ENCODE measurements at regions not wholly inside any gene's neighbourhood (a gene's known extent, or its start where the extent isn't known, plus 50 kb on each side); places are given as distances from the start of the nearest gene placed in this dataset.

DNA sequence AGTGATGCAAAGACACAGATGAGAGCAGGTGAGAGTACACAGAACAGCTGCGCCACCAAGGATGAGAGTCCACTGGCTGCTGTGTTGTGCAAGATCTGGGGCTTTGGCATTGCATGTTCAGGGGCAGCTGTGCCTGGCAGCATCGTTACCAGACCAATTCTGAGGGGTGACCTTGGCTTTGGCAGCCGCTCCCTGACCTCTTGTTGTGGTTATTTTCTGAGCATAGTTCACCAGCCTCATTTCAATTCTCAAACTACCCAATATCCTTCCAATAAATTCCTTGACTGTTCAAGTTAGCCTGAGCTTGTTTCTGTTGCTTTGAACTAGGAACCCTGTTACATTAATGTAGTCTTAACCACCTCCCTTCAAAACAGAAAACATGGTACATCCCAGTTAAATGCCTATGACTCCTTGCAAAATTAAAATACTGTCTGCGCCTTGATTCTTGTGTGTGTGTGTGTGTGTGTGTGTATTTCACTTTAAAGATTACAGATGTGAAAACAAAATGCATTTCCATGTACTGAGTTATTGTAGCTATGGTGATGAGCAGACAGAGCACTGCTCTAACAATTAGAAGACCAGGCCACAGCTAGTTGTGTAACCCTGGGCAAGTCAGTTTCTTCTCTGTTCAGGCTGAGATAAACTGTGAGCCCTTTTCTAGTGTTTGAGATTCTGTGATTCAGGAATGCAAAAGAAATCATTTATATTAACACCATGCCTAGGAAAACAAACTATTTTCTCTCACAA, 106.3 kb upstream of the GUCA2B start:
- no peak overlapping the region for H3K4me3 ChIP-seq (ENCODE audit: low read length, poor library complexity, severe bottlenecking)
- H3K4me1 ChIP-seq (ENCODE audit: insufficient read depth, low read length, poor library complexity, severe bottlenecking), result no peaks in the 10 kb centered on the region
- no peak overlapping the region for H3K4me2 ChIP-seq (ENCODE audit: low read depth, low read length, poor library complexity, severe bottlenecking)
- no peaks in the 10 kb centered on the region for H3F3A ChIP-seq (ENCODE audit: low read depth)
- H3K79me2 ChIP-seq (ENCODE audit: insufficient read depth, low read length), result no peaks in the 10 kb centered on the region
- no peaks in the 10 kb centered on the region for H3K9me3 ChIP-seq (ENCODE audit: insufficient read depth, low read depth, low read length)
- H3K27me3 ChIP-seq (ENCODE audit: insufficient read depth, low read length, poor library complexity, severe bottlenecking), result peaks cover 20% of the 10 kb centered on the region
- no peaks in the 10 kb centered on the region for H4K20me1 ChIP-seq (ENCODE audit: insufficient read depth, low read length, poor library complexity, severe bottlenecking)
- H3K9ac ChIP-seq (ENCODE audit: low read depth, low read length, poor library complexity, severe bottlenecking), result no peak overlapping the region
- no peak for TF ChIP-seq EZH2phosphoT487 (IDR thresholded peaks at IDR 0.05; ENCODE audit: borderline replicate concordance)
- TF ChIP-seq, protein P1, sequence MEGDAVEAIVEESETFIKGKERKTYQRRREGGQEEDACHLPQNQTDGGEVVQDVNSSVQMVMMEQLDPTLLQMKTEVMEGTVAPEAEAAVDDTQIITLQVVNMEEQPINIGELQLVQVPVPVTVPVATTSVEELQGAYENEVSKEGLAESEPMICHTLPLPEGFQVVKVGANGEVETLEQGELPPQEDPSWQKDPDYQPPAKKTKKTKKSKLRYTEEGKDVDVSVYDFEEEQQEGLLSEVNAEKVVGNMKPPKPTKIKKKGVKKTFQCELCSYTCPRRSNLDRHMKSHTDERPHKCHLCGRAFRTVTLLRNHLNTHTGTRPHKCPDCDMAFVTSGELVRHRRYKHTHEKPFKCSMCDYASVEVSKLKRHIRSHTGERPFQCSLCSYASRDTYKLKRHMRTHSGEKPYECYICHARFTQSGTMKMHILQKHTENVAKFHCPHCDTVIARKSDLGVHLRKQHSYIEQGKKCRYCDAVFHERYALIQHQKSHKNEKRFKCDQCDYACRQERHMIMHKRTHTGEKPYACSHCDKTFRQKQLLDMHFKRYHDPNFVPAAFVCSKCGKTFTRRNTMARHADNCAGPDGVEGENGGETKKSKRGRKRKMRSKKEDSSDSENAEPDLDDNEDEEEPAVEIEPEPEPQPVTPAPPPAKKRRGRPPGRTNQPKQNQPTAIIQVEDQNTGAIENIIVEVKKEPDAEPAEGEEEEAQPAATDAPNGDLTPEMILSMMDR (conservative IDR thresholded peaks at IDR 0.05; ENCODE audit: low read length), result no peak
- no peaks in the 10 kb centered on the region for H3K36me3 ChIP-seq (ENCODE audit: insufficient read depth, low read length)
- H2AFZ ChIP-seq (ENCODE audit: low read length), result no peak overlapping the region
- H3K9me2 ChIP-seq (replicated peaks; ENCODE audit: low read depth, low read length), result no peaks in the 10 kb centered on the region

DNA sequence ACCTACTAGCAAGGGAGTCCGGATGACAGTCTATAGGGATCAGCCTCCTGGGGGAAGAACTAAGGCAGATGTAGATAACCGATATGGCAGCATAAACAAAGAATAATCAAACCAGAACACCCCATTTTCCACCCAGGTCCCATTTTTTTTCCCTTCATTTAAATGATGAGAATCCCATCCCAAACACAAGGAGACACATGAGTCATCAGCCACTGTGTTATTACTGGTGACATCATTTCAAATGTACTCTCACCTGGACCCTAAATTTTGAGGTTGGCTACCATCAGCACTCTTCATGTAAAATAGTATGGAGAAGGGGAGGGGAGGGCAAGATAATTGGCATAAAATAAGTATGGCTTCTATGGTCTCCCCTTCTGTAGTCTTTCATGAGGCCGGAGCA, 108.9 kb upstream of the GUCA2B start:
- H3K4me3 ChIP-seq (ENCODE audit: low read length, poor library complexity, severe bottlenecking), result no peak overlapping the region
- no peak overlapping the region for H2AFZ ChIP-seq (ENCODE audit: low read length)
- no peaks in the 10 kb centered on the region for H3F3A ChIP-seq (ENCODE audit: low read depth)
- no peaks in the 10 kb centered on the region for H3K9me3 ChIP-seq (ENCODE audit: insufficient read depth, low read depth, low read length)
- no peak for TF ChIP-seq EZH2phosphoT487 (IDR thresholded peaks at IDR 0.05; ENCODE audit: borderline replicate concordance)
- TF ChIP-seq, protein P1 (conservative IDR thresholded peaks at IDR 0.05; ENCODE audit: low read length), result no peak
- no peaks in the 10 kb centered on the region for H3K9me2 ChIP-seq (replicated peaks; ENCODE audit: low read depth, low read length)
- H3K4me2 ChIP-seq (ENCODE audit: low read depth, low read length, poor library complexity, severe bottlenecking), result no peak overlapping the region
- H4K20me1 ChIP-seq (ENCODE audit: insufficient read depth, low read length, poor library complexity, severe bottlenecking), result no peaks in the 10 kb centered on the region
- H3K4me1 ChIP-seq (ENCODE audit: insufficient read depth, low read length, poor library complexity, severe bottlenecking), result no peaks in the 10 kb centered on the region
- no peaks in the 10 kb centered on the region for H3K79me2 ChIP-seq (ENCODE audit: insufficient read depth, low read length)
- no peaks in the 10 kb centered on the region for H3K36me3 ChIP-seq (ENCODE audit: insufficient read depth, low read length)
- no peak overlapping the region for H3K9ac ChIP-seq (ENCODE audit: low read depth, low read length, poor library complexity, severe bottlenecking)
- peaks cover 4% of the 10 kb centered on the region for H3K27me3 ChIP-seq (ENCODE audit: insufficient read depth, low read length, poor library complexity, severe bottlenecking)

DNA sequence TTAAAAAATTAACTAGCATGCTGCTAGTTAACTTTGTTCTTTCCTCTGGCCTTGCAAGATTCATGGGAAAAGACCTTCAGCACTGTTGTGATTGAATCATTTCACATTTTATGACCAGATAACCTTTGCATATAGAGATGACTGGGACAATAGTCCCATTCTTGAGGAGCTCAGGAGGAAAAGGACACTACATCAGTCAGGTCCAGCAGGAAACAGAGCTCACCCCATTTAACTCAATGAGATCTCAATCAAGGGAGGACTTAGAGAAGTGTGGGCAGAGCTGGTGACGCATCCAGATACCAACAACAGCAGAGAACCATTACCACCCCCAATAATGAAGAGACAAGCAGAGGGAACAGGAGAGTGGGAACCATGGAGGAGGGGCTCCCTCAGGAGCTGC, 109.4 kb upstream of the GUCA2B start:
- Histone ChIP-seq H3K36me3 (ENCODE audit: insufficient read depth, low read length) (no peaks in the 10 kb centered on the region), H3K9ac (ENCODE audit: low read depth, low read length, poor library complexity, severe bottlenecking) (no peak overlapping the region), H2AFZ (ENCODE audit: low read length) (no peak overlapping the region), H3K4me1 (ENCODE audit: insufficient read depth, low read length, poor library complexity, severe bottlenecking) (no peaks in the 10 kb centered on the region), H3K9me2 (replicated peaks; ENCODE audit: low read depth, low read length) (no peaks in the 10 kb centered on the region), H3K27me3 (ENCODE audit: insufficient read depth, low read length, poor library complexity, severe bottlenecking) (no peaks in the 10 kb centered on the region), H3K4me2 (ENCODE audit: low read depth, low read length, poor library complexity, severe bottlenecking) (no peak overlapping the region), H4K20me1 (ENCODE audit: insufficient read depth, low read length, poor library complexity, severe bottlenecking) (no peaks in the 10 kb centered on the region), H3F3A (ENCODE audit: low read depth) (no peaks in the 10 kb centered on the region), H3K4me3 (ENCODE audit: low read length, poor library complexity, severe bottlenecking) (no peak overlapping the region), H3K9me3 (ENCODE audit: insufficient read depth, low read depth, low read length) (no peaks in the 10 kb centered on the region), H3K79me2 (ENCODE audit: insufficient read depth, low read length) (no peaks in the 10 kb centered on the region)
- TF ChIP-seq, protein P1 (conservative IDR thresholded peaks at IDR 0.05; ENCODE audit: low read length), result no peak
- TF ChIP-seq EZH2phosphoT487 (IDR thresholded peaks at IDR 0.05; ENCODE audit: borderline replicate concordance), result no peak

Data from Loucy (cell line).